ENCODE measurements at regions not wholly inside any gene's neighbourhood (a gene's known extent, or its start where the extent isn't known, plus 50 kb on each side); places are given as distances from the start of the nearest gene placed in this dataset.

GRCh38 chr14:22044193-22044592, 370.6 kb upstream of the OR4E1 start:
- POLR2A ChIA-PET = no interaction called here
- TF ChIP-seq PKNOX1 (IDR thresholded peaks at IDR 0.05) (no peak), FOXK2 (IDR thresholded peaks at IDR 0.05) (no peak), FOXA1 (IDR thresholded peaks at IDR 0.05) (no peak), BHLHE40 (IDR thresholded peaks at IDR 0.05; ENCODE audit: borderline replicate concordance) (no peak), SUZ12 (IDR thresholded peaks at IDR 0.05) (no peak), LEF1 (IDR thresholded peaks at IDR 0.05; ENCODE audit: borderline replicate concordance) (no peak), ARNT (IDR thresholded peaks at IDR 0.05) (no peak), FOXM1 (IDR thresholded peaks at IDR 0.05; ENCODE audit: borderline replicate concordance) (no peak), L3MBTL2 (conservative IDR thresholded peaks at IDR 0.05) (no peak), ELF4 (IDR thresholded peaks at IDR 0.05) (no peak), NFRKB (IDR thresholded peaks at IDR 0.05) (no peak), TARDBP (IDR thresholded peaks at IDR 0.05) (no peak), ZNF384 (IDR thresholded peaks at IDR 0.05) (no peak), HDGF (IDR thresholded peaks at IDR 0.05; ENCODE audit: borderline replicate concordance) (no peak)
- no peak for DNase-seq (ENCODE audit: extremely low spot score)
- CTCF ChIA-PET = interaction anchor here (1.2 kb wide), 1 partner anchor 66 kb away, joined by 4 read pairs; no protein-coding TSS in a partner anchor

DNA sequence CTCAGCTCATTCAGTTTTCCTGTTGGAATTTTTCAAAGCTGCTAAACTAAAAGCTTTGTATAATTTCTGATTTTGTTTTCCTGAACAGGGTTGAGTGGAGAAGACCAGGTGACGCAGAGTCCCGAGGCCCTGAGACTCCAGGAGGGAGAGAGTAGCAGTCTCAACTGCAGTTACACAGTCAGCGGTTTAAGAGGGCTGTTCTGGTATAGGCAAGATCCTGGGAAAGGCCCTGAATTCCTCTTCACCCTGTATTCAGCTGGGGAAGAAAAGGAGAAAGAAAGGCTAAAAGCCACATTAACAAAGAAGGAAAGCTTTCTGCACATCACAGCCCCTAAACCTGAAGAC, 367.1 kb upstream of the OR4E1 start:
- DNase-seq (ENCODE audit: extremely low spot score) = no peak
- ChIA-PET CTCF (interaction anchor here (1.3 kb wide), 1 partner anchor 10 kb away, joined by 3 read pairs; no protein-coding TSS in a partner anchor), POLR2A (no interaction called here)
- TF ChIP-seq CTBP1 (IDR thresholded peaks at IDR 0.05; ENCODE audit: borderline replicate concordance) = no peak
- no peak for TF ChIP-seq FOXM1 (IDR thresholded peaks at IDR 0.05; ENCODE audit: borderline replicate concordance)
- no peak for TF ChIP-seq ELF4 (IDR thresholded peaks at IDR 0.05)
- no peak for TF ChIP-seq LEF1 (IDR thresholded peaks at IDR 0.05; ENCODE audit: borderline replicate concordance)
- TF ChIP-seq ZNF384 (IDR thresholded peaks at IDR 0.05) = no peak
- no peak for TF ChIP-seq PKNOX1 (IDR thresholded peaks at IDR 0.05)
- no peak for TF ChIP-seq HDGF (IDR thresholded peaks at IDR 0.05; ENCODE audit: borderline replicate concordance)
- TF ChIP-seq FOXA1 (IDR thresholded peaks at IDR 0.05) = no peak
- TF ChIP-seq NFRKB (IDR thresholded peaks at IDR 0.05) = no peak

- CTCF ChIA-PET = interaction anchor here (0.6 to 1.3 kb wide), 4 partner anchors 9 to 43 kb away, joined by 3 to 4 read pairs (median 3); no protein-coding TSS in a partner anchor
Observed at GRCh38 chr14:22039938-22040780, 366.5 kb upstream of the OR4E1 start.

GRCh38 chr14:22036541-22037239, 363.1 kb upstream of the OR4E1 start:
- DNase-seq (ENCODE audit: extremely low spot score) = no peak
- TF ChIP-seq FOXK2 (IDR thresholded peaks at IDR 0.05) (no peak), TARDBP (IDR thresholded peaks at IDR 0.05) (no peak), SP1 (IDR thresholded peaks at IDR 0.05) (no peak)
- CTCF ChIA-PET = interaction anchor here (0.7 to 0.9 kb wide), 3 partner anchors 12 to 123 kb away, joined by 3 read pairs; no protein-coding TSS in a partner anchor
- POLR2A ChIA-PET = no interaction called here

More at GRCh38 chr14:22039938-22040780, 366.5 kb upstream of the OR4E1 start:
- peak; percentile 22 for DNase-seq (ENCODE audit: extremely low spot score)
- no peak for TF ChIP-seq TARDBP (IDR thresholded peaks at IDR 0.05)
- TF ChIP-seq LEF1 (IDR thresholded peaks at IDR 0.05; ENCODE audit: borderline replicate concordance) = no peak
- TF ChIP-seq ELF4 (IDR thresholded peaks at IDR 0.05) = no peak
- TF ChIP-seq PKNOX1 (IDR thresholded peaks at IDR 0.05) = no peak
- no peak for TF ChIP-seq FOXM1 (IDR thresholded peaks at IDR 0.05; ENCODE audit: borderline replicate concordance)
- TF ChIP-seq SUZ12 (IDR thresholded peaks at IDR 0.05) = no peak
- TF ChIP-seq ARNT (IDR thresholded peaks at IDR 0.05) = no peak
- no peak for TF ChIP-seq FOXA1 (IDR thresholded peaks at IDR 0.05)
- no peak for TF ChIP-seq FOXK2 (IDR thresholded peaks at IDR 0.05)
- no peak for TF ChIP-seq SP1 (IDR thresholded peaks at IDR 0.05)
- TF ChIP-seq CTBP1 (IDR thresholded peaks at IDR 0.05; ENCODE audit: borderline replicate concordance) = no peak
- TF ChIP-seq ZNF384 (IDR thresholded peaks at IDR 0.05) = no peak
- no peak for TF ChIP-seq L3MBTL2 (conservative IDR thresholded peaks at IDR 0.05)
- POLR2A ChIA-PET = no interaction called here

GRCh38 chr14:22026527-22026926, 352.9 kb upstream of the OR4E1 start:
- CTCF ChIA-PET = interaction anchor here (1.0 to 1.2 kb wide), 2 partner anchors 36 to 38 kb away, joined by 3 to 4 read pairs; no protein-coding TSS in a partner anchor
- TF ChIP-seq FOXK2 (IDR thresholded peaks at IDR 0.05) = no peak
- TF ChIP-seq ARNT (IDR thresholded peaks at IDR 0.05) = no peak
- TF ChIP-seq ELF4 (IDR thresholded peaks at IDR 0.05) = no peak
- TF ChIP-seq TARDBP (IDR thresholded peaks at IDR 0.05) = no peak
- no peak for TF ChIP-seq SUZ12 (IDR thresholded peaks at IDR 0.05)
- TF ChIP-seq BHLHE40 (IDR thresholded peaks at IDR 0.05; ENCODE audit: borderline replicate concordance) = no peak
- no peak for TF ChIP-seq ZNF384 (IDR thresholded peaks at IDR 0.05)
- TF ChIP-seq SP1 (IDR thresholded peaks at IDR 0.05) = no peak
- no peak for TF ChIP-seq NFRKB (IDR thresholded peaks at IDR 0.05)
- POLR2A ChIA-PET = no interaction called here
- no peak for DNase-seq (ENCODE audit: extremely low spot score)

DNA sequence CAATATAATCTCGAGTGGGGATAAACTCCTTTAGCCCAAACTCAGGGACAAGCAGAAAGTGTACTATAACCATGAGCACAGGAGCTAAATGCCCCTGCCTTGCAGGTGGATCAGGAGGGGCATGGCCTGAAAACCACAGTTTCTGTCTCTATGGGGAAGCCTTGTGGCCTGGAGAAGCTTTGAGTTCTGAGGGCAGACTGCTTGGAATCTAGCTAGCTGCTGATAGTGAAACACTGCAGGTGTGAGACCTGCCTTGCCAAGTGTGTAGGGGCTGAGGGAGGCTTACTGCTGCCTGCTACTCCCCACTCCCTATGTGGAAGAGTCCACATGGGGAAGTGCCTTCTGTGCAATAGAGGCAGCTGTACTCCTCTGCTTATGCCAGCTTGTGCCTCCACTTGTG, 352.3 kb upstream of the OR4E1 start:
- TF ChIP-seq TARDBP (IDR thresholded peaks at IDR 0.05) (no peak), FOXM1 (IDR thresholded peaks at IDR 0.05; ENCODE audit: borderline replicate concordance) (no peak), CTBP1 (IDR thresholded peaks at IDR 0.05; ENCODE audit: borderline replicate concordance) (no peak), SP1 (IDR thresholded peaks at IDR 0.05) (no peak), ELF4 (IDR thresholded peaks at IDR 0.05) (no peak), LEF1 (IDR thresholded peaks at IDR 0.05; ENCODE audit: borderline replicate concordance) (no peak), ZNF384 (IDR thresholded peaks at IDR 0.05) (no peak), FOXK2 (IDR thresholded peaks at IDR 0.05) (no peak), L3MBTL2 (conservative IDR thresholded peaks at IDR 0.05) (no peak)
- ChIA-PET CTCF (interaction anchor here (1.2 kb wide), 1 partner anchor 35 kb away, joined by 3 read pairs; no protein-coding TSS in a partner anchor), POLR2A (no interaction called here)
- no peak for DNase-seq (ENCODE audit: extremely low spot score)

Data from HEK293T (cell line).